Activated naive CD4-positive, alpha-beta T cell treated with anti-CD3 and anti-CD28 coated beads, Interleukin-2, amount 10 ng/mL, durations not matched to agents 7 days and 5 days (primary cell): ENCODE measurements at regions not wholly inside any gene's neighbourhood (a gene's known extent, or its start where the extent isn't known, plus 50 kb on each side); places are given as distances from the start of the nearest gene placed in this dataset.

ENCODE experiments used
- CTCF ChIA-PET: fragments of 350-600 bp; sonication (Branson Sonifier 250); formaldehyde crosslinking; loops from one replicate; lab custom pipeline; 2021; ENCODE audit warnings: antibody characterized with exemption; lab: Charles Lee
- DNase-seq: peaks from one replicate; pipeline ENCODE4 v3.0.0-alpha.2; 2020
- H3K27ac Mint-ChIP-seq: one replicate; pipeline ENCODE4 v1.8.0; 2021; ENCODE audit warnings: mild to moderate bottlenecking, moderate library complexity, mixed read lengths
- H3K27me3 Mint-ChIP-seq: one replicate; pipeline ENCODE4 v1.8.0; 2021; ENCODE audit warnings: mild to moderate bottlenecking, mixed read lengths
- H3K36me3 Mint-ChIP-seq: one replicate; pipeline ENCODE4 v1.8.0; 2021; ENCODE audit warnings: mixed read lengths
- H3K4me1 Mint-ChIP-seq: one replicate; pipeline ENCODE4 v1.8.0; 2021; ENCODE audit warnings: mixed read lengths
- H3K4me3 Mint-ChIP-seq: one replicate; pipeline ENCODE4 v1.8.0; 2021; ENCODE audit warnings: mild to moderate bottlenecking, moderate library complexity, mixed read lengths
- H3K9me3 Mint-ChIP-seq: one replicate; pipeline ENCODE4 v1.8.0; 2021; ENCODE audit warnings: mixed read lengths

- DNase-seq: no peak
- CTCF ChIA-PET: interaction anchor here (1.6 kb wide), 1 partner anchor 392 kb away, joined by 4 read pairs; no protein-coding TSS in a partner anchor
- H3K27ac Mint-ChIP-seq: no peak overlapping the region
- no peak overlapping the region for H3K4me3 Mint-ChIP-seq
- no peaks in the 10 kb centered on the region for H3K36me3 Mint-ChIP-seq
- H3K27me3 Mint-ChIP-seq: peaks cover 4% of the 10 kb centered on the region
- no peaks in the 10 kb centered on the region for H3K9me3 Mint-ChIP-seq
- peaks cover 6% of the 10 kb centered on the region for H3K4me1 Mint-ChIP-seq
These were observed 58.5 kb downstream of the PSMG1 start for GRCh38 chr21:39124681-39125251.

DNA sequence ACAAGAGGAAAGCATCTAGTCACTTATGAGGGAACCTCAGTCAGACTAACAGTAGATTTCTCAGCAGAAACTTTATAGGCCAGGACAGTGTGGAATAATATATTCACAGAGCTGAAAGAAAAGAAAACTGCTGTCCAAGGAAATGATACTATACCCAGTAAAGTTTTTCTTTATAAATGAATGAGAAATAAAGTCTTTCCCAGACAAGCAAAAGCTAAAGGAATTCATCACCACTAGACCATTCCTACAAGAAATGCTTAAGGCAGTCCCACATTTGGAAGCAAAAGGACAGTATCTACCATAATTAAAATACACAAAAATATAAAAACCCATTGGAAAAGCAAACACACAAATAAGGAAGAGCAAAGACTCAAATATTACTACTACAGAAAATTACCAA lies 59.9 kb downstream of the PSMG1 start:
- no peak for DNase-seq
- H3K27ac Mint-ChIP-seq: no peak overlapping the region
- H3K4me3 Mint-ChIP-seq: no peak overlapping the region
- H3K4me1 Mint-ChIP-seq: peaks cover 6% of the 10 kb centered on the region
- peaks cover 4% of the 10 kb centered on the region for H3K27me3 Mint-ChIP-seq
- H3K9me3 Mint-ChIP-seq: no peaks in the 10 kb centered on the region
- no peaks in the 10 kb centered on the region for H3K36me3 Mint-ChIP-seq
- CTCF ChIA-PET: no interaction called here

- H3K27ac Mint-ChIP-seq: no peak overlapping the region
- H3K9me3 Mint-ChIP-seq: no peaks in the 10 kb centered on the region
- peaks cover 4% of the 10 kb centered on the region for H3K27me3 Mint-ChIP-seq
- CTCF ChIA-PET: no interaction called here
- no peaks in the 10 kb centered on the region for H3K36me3 Mint-ChIP-seq
- H3K4me3 Mint-ChIP-seq: no peak overlapping the region
- no peak for DNase-seq
- peaks cover 6% of the 10 kb centered on the region for H3K4me1 Mint-ChIP-seq
These were observed 61.5 kb downstream of the PSMG1 start for GRCh38 chr21:39121600-39122355.

DNA sequence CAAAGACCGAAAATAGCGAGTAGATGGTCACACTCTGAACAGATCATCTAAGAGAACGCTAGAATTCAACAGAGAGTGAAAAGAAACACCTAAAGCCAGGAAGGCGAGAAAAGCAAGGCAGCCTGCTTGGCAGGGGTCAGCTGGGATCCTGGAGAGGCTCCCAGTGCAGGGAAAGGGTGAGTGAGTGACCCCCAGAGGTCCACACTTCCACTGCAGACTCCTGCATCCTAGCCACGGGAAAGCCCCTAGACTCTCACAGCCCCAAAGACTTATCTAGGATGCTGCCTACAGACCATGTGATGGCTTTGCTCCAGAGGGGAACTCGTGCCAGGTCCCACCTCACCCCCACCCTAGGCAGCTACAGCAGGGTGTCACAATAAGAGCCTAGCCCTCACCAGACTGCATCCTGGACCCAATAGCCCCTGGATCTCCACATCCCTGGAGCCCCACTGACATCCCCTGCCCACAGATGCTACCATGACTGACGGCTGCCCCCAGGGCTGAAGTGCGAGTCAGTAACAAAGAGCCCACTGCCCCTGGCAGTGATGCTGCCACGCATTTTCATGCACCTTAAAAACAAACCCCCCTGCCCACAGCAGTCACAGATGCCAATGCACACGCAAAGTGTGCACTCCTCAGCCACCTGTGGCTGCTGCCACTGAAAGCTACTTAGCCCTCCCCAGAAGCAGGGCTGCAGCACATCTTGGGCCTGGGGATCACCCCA lies 62.2 kb downstream of the PSMG1 start:
- no peak overlapping the region for H3K4me3 Mint-ChIP-seq
- no peaks in the 10 kb centered on the region for H3K36me3 Mint-ChIP-seq
- CTCF ChIA-PET: no interaction called here
- H3K9me3 Mint-ChIP-seq: no peaks in the 10 kb centered on the region
- no peak overlapping the region for H3K27ac Mint-ChIP-seq
- no peak for DNase-seq
- peaks cover 4% of the 10 kb centered on the region for H3K27me3 Mint-ChIP-seq
- peaks cover 6% of the 10 kb centered on the region for H3K4me1 Mint-ChIP-seq

DNA sequence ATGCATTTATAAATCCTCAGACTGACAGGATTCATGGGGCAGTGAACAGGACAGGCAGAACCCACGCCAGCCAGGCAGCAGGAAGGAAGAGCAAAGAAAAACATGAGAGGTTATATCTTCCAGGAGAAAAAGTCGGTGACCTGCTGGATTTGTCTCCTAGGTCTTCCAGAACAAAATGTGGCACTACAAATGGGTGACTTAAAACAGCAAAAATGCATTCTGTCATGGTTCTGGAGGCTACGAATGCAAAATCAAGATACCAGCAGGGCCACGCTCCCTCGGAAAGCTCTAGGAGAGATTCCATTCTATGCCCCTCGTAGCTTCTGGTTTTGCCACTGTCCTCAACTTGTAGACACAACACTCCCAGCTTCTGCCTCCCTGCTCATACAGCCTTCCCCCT lies 63.4 kb downstream of the PSMG1 start:
- no peak overlapping the region for H3K4me3 Mint-ChIP-seq
- peaks cover 6% of the 10 kb centered on the region for H3K4me1 Mint-ChIP-seq
- no peak for DNase-seq
- H3K36me3 Mint-ChIP-seq: no peaks in the 10 kb centered on the region
- CTCF ChIA-PET: no interaction called here
- H3K27me3 Mint-ChIP-seq: peaks cover 4% of the 10 kb centered on the region
- H3K9me3 Mint-ChIP-seq: no peaks in the 10 kb centered on the region
- H3K27ac Mint-ChIP-seq: no peak overlapping the region

DNA sequence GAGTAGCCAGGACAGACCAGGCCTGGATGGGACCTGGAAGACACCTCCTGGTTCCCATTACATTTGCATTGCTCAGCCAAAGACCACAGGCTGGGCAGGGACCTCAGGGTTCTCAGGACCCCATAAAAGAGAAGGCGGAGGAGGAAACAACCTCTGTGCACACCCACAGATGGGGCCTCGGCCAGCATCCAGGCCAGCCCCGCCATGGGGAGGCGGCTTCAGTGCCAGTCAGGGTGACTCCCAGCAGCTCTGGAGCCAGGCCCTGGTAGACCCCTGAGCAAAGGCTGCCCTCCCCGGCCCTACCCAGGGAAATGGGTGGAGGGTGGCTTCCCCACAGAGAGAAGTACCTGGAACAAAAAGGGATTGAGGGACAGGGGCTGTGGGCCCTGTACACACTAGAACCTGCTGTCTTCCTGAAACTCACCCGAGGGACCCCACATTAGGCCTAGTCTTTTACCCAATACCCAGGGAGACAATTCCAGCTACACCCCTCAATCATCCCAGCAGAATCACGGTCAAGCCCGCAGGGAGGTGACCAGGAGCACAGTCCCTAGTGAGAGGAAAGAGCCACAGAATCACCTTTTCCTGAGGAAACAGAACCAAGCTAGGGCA lies 64.5 kb downstream of the PSMG1 start:
- H3K9me3 Mint-ChIP-seq: no peaks in the 10 kb centered on the region
- CTCF ChIA-PET: no interaction called here
- peaks cover 4% of the 10 kb centered on the region for H3K27me3 Mint-ChIP-seq
- no peaks in the 10 kb centered on the region for H3K36me3 Mint-ChIP-seq
- no peak overlapping the region for H3K4me3 Mint-ChIP-seq
- no peak overlapping the region for H3K27ac Mint-ChIP-seq
- peaks cover 6% of the 10 kb centered on the region for H3K4me1 Mint-ChIP-seq
- no peak for DNase-seq

GRCh38 chr21:39118061-39118460 lies 65.2 kb downstream of the PSMG1 start:
- Mint-ChIP-seq H3K27me3 (peaks cover 4% of the 10 kb centered on the region), H3K27ac (no peak overlapping the region), H3K4me3 (no peak overlapping the region), H3K36me3 (no peaks in the 10 kb centered on the region), H3K4me1 (peaks cover 6% of the 10 kb centered on the region), H3K9me3 (no peaks in the 10 kb centered on the region)
- no peak for DNase-seq
- CTCF ChIA-PET: no interaction called here

DNA sequence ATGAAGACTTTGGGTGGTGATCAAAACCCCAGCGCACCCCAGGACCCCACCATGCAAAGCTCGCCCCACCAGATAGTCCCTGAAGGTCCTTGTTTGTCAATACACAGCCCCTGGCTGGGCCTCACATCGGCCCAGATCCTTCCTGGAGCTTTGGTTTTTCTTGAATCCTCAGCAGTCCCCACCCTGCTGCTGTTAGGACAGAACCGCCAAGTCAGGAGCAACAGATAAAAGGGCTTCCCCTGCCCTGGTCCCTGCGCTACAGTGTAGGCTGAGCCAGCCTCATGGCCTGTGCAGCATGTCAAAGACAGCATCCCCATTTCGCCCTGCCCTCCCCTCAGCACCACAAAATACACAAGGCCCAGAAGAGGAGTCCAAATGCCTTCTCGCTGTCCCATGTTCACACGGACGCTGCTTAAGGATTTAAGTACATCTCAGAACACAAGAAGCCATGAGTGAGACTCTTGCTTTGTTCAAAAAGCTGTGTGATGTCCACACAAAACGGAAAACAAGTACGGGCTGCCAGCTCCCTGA lies 65.7 kb downstream of the PSMG1 start:
- peaks cover 4% of the 10 kb centered on the region for H3K27me3 Mint-ChIP-seq
- CTCF ChIA-PET: no interaction called here
- no peak for DNase-seq
- no peaks in the 10 kb centered on the region for H3K36me3 Mint-ChIP-seq
- H3K27ac Mint-ChIP-seq: no peak overlapping the region
- peaks cover 6% of the 10 kb centered on the region for H3K4me1 Mint-ChIP-seq
- no peaks in the 10 kb centered on the region for H3K9me3 Mint-ChIP-seq
- no peak overlapping the region for H3K4me3 Mint-ChIP-seq

DNA sequence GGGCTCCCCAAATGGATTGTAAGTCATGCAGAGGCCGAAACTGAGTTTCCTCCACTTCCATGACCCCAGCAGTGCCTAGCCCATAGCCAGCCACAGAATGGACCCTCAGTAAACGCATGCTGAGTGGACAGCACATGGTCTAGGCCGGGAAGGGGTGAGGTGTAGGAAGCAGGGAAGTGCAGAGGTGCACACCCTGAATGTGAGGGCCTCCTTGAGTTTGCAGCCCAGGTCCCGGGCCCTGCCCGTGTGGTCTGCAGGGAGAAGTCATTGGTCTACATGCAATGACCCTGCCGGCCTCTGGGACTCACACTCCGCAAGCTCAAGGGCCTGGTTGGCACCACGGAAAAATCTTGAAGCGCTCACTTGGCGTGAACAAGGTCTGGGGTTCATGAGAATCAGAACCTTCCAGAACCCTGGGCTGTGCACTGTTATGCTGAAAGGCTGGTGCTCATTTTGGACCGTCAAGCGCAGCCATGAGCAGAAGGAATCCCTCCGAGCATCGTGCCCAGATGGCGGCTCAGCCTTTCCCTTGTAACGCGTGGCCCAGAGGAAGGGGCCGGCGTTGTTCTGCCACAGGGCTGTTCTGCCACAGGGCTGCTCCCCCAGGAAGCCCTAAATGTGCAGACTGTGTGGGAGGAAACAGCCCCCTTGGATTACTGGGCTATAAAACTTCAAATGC lies 66.4 kb downstream of the PSMG1 start:
- Mint-ChIP-seq H3K27me3 (peaks cover 3% of the 10 kb centered on the region), H3K27ac (no peak overlapping the region), H3K4me3 (no peak overlapping the region), H3K36me3 (no peaks in the 10 kb centered on the region), H3K9me3 (no peaks in the 10 kb centered on the region), H3K4me1 (peaks cover under 1% of the 10 kb centered on the region)
- CTCF ChIA-PET: no interaction called here
- no peak for DNase-seq

GRCh38 chr21:39115576-39116235 lies 67.5 kb downstream of the PSMG1 start:
- Mint-ChIP-seq H3K9me3 (no peaks in the 10 kb centered on the region), H3K4me1 (no peaks in the 10 kb centered on the region), H3K27me3 (no peaks in the 10 kb centered on the region), H3K4me3 (no peak overlapping the region), H3K27ac (no peak overlapping the region), H3K36me3 (no peaks in the 10 kb centered on the region)
- no peak for DNase-seq
- CTCF ChIA-PET: interaction anchor here (1.1 kb wide), 1 partner anchor 446 kb away, joined by 3 read pairs; no protein-coding TSS in a partner anchor

DNA sequence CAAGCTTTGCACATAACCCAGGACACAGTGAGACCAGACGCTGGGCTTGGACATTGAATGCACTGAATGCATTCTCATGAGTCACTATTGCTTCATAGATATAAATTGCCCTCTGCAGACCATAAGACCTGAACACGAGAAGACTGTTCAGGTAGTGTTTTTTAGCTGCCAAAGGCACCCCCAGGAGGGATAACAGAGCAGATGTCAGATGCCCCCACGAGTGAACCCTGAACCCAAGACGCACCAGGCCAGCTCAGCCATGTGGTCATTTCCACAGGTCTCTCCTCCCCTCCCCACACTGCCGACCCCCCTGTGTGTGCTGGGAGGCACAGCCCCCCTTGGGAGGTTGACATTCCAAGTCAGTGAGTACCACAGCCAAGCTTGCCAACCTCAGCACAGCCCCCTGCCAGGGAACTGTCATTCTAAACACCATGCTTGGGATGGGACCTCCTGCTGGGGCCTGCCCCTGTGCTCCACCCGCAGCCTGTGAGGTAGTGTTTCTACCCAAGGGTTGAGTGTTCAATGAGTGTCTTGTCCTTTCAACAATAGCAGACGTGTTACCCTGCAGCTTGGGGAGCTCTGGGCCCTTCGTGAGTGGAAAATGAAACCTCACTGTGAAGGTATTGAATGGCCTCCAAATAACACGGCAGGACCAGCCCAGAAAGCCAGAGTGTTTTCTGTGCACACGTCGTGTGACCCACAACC lies 68.2 kb downstream of the PSMG1 start:
- H3K4me1 Mint-ChIP-seq: no peaks in the 10 kb centered on the region
- H3K27me3 Mint-ChIP-seq: no peaks in the 10 kb centered on the region
- no peak for DNase-seq
- H3K9me3 Mint-ChIP-seq: no peaks in the 10 kb centered on the region
- no peak overlapping the region for H3K27ac Mint-ChIP-seq
- H3K4me3 Mint-ChIP-seq: no peak overlapping the region
- CTCF ChIA-PET: interaction anchor here (1.1 kb wide), 1 partner anchor 446 kb away, joined by 3 read pairs; no protein-coding TSS in a partner anchor
- no peaks in the 10 kb centered on the region for H3K36me3 Mint-ChIP-seq

DNA sequence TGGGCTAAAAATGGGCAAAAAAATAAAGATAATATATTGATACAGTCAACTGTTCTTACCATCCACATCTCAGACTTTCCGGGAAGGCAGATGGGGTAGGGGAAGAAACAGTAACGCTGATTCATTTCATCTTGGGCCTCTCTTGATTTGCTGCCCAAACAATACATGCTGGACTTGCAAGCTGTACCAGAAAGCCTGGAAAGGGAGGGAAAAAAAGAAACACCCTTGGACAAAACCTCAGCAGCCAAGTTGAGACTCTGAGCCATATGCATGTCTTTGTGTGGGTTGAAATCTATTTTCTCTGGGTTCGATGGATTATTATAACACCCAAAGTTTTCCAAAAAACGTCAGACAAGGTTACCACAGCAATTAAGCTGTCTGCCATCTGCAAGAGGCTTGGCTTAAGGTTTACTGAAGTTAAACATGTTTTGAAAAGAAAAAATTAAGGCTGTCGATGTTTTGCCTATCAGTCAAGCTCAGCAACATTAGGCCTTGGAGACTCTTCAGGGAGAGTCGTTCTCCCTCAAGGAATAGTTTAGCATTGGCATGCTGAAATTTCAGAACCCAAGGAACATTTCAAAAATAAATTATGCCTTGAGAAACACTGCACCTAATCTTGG lies 71.2 kb downstream of the PSMG1 start:
- no peaks in the 10 kb centered on the region for H3K4me1 Mint-ChIP-seq
- peaks cover 8% of the 10 kb centered on the region for H3K27me3 Mint-ChIP-seq
- H3K27ac Mint-ChIP-seq: no peak overlapping the region
- no peaks in the 10 kb centered on the region for H3K36me3 Mint-ChIP-seq
- CTCF ChIA-PET: no interaction called here
- no peaks in the 10 kb centered on the region for H3K9me3 Mint-ChIP-seq
- no peak overlapping the region for H3K4me3 Mint-ChIP-seq
- DNase-seq: no peak

DNA sequence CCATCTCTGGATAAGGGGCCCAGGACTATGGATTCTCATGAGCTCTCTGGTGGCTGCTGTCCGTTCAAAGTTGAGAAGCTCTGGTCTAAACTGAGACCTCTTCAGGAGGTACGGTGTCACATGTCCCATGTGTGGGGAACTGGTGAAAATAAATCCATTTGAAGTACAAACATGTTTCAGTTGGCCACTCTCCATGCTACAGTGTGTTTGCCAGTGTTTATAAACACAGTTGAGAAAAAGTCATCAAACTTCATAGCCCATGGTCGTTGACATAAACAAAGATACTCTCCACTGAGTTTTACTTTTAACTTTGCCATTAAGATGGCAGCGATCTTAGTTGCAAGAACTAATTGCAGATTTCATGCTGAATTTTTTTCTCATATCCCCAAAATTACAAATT lies 72.8 kb downstream of the PSMG1 start:
- CTCF ChIA-PET: no interaction called here
- no peak for DNase-seq
- Mint-ChIP-seq H3K27ac (no peak overlapping the region), H3K4me1 (no peaks in the 10 kb centered on the region), H3K4me3 (no peak overlapping the region), H3K36me3 (no peaks in the 10 kb centered on the region), H3K27me3 (peaks cover 13% of the 10 kb centered on the region), H3K9me3 (no peaks in the 10 kb centered on the region)
